ENCODE measurements at regions not wholly inside any gene's neighbourhood (a gene's known extent, or its start where the extent isn't known, plus 50 kb on each side); places are given as distances from the start of the nearest gene placed in this dataset.

DNA sequence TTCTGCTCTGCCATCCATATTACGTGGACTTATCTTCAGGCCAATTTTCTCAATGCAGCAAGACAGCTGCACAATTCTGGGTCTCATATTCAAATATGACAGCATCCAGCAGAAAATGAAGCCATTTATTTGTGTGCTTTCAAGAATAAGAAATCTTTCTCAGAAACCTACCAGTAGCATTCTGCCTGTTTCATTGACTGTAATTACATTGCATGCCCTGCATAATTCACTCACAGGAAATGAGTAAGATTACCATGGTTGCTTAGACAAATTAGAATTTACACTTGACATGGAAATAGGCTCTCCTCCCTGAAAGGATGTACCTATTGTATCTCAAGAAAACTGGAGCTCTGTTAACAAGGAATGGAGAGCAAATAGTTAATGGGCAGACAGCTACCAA, 346.6 kb upstream of the DCBLD2 start:
- Mint-ChIP-seq H3K27me3 (no peaks in the 10 kb centered on the region), H3K36me3 (ENCODE audit: low read depth) (no peaks in the 10 kb centered on the region), H3K4me3 (no peak overlapping the region), H3K27ac (no peak overlapping the region), H3K4me1 (no peaks in the 10 kb centered on the region), H3K9me3 (peaks cover under 1% of the 10 kb centered on the region)
- CTCF ChIA-PET, result no interaction called here
- POLR2A ChIA-PET, result no interaction called here
- DNase-seq, result no peak

DNA sequence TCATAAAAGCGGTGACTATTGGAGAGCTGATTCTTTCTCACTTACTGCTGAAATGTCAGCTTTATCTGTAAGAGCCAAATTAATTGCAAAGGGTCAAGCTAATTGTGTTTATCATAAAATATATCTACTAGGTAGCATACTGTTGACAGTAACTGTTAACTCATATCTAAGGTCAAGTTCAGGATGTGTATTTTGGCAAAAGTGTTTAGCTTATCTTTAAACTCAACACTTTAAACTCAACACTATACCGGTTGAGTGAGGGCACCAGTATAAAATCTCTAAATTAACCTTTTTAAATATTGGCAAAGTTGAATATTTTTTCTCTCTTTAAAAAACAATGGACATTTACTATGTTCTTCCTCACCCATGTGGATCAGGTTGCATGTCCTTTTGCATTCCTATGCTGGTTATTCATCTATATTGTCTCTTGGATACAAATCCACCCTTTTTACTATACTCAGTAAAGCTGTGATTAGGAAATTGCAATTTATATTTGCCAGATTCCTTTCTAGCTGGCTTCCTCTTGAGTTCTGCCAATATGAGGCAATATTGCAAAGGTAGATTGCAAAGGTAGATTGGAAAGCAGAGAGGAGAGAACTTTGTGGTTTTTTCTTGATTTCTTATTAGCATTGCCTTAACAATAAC, 344.6 kb upstream of the DCBLD2 start:
- Mint-ChIP-seq H3K36me3 (ENCODE audit: low read depth) (no peaks in the 10 kb centered on the region), H3K4me3 (no peak overlapping the region), H3K9me3 (peaks cover 2% of the 10 kb centered on the region), H3K27me3 (no peaks in the 10 kb centered on the region), H3K4me1 (no peaks in the 10 kb centered on the region), H3K27ac (no peak overlapping the region)
- ChIA-PET POLR2A (no interaction called here), CTCF (no interaction called here)
- DNase-seq, result no peak

DNA sequence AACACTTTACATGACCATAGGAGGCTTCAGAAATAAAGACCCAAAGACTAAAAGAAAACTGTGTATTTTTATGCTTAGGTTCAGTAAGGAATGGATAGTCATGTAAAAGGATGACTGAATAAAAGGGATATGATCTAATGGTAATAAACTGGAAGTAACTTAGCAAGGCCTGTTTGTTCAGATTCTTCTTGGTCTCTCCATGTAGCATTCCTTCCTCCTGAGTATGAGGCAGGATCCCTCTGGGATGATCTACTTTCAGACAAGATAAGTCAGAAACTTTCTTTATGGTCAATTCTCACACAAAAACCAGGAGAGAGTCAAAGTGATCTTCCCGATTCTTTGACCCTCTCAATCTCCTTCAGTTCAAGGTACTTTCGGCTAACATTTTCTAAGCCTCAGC, 340.8 kb upstream of the DCBLD2 start:
- no peaks in the 10 kb centered on the region for H3K36me3 Mint-ChIP-seq (ENCODE audit: low read depth)
- no peak for DNase-seq
- H3K27me3 Mint-ChIP-seq, result no peaks in the 10 kb centered on the region
- no peaks in the 10 kb centered on the region for H3K4me1 Mint-ChIP-seq
- no peak overlapping the region for H3K4me3 Mint-ChIP-seq
- H3K27ac Mint-ChIP-seq, result no peak overlapping the region
- CTCF ChIA-PET, result no interaction called here
- peaks cover 2% of the 10 kb centered on the region for H3K9me3 Mint-ChIP-seq
- POLR2A ChIA-PET, result no interaction called here

- Mint-ChIP-seq H3K4me1 (no peaks in the 10 kb centered on the region), H3K27ac (no peak overlapping the region), H3K9me3 (peaks cover 5% of the 10 kb centered on the region), H3K27me3 (no peaks in the 10 kb centered on the region), H3K4me3 (no peak overlapping the region), H3K36me3 (ENCODE audit: low read depth) (no peaks in the 10 kb centered on the region)
- CTCF ChIA-PET, result no interaction called here
- POLR2A ChIA-PET, result no interaction called here
- DNase-seq, result no peak
Measured at GRCh38 chr3:99240700-99241099, 339.2 kb upstream of the DCBLD2 start.

DNA sequence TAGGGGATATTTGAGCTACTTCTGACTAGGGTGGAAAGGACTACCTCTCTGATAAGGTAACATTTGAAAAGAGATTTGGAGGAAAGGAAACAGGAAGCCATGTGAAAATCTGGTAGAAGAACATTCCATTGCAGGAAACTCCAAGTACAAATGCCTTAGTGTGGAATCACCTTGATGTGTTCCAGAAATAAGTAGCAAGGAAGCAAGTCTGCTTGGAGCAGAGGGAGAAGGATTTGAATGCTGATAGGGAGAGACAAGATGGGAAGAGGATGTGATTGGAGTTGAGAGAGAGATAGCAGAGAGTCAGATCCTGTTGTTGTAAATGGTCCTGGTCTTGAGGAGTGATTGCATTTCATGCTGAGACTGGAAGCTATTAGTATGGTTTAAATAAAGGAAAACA, 335.1 kb upstream of the DCBLD2 start:
- Mint-ChIP-seq H3K36me3 (ENCODE audit: low read depth) (no peaks in the 10 kb centered on the region), H3K9me3 (peaks cover 3% of the 10 kb centered on the region), H3K4me3 (no peak overlapping the region), H3K27ac (no peak overlapping the region), H3K4me1 (no peaks in the 10 kb centered on the region), H3K27me3 (no peaks in the 10 kb centered on the region)
- DNase-seq, result no peak
- ChIA-PET CTCF (no interaction called here), POLR2A (no interaction called here)

DNA sequence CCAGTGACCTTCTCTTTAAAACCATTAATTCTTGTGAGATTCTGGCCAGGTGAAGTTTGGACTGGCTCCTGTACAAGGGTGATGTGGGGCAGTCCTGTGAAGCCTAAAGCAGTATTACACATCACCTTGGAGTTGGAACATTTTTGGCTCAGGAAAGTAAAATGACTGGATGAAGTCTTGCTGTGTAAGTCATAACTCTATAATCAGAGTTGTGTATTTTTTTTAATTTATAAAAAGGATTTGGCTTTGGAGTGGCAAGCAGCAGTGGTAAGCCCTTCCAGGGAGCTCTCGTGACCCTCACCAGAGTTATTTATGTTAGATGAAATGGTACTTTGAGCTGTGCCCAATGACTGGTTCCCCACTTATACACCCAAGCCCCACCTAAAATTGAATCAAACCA, 331.2 kb upstream of the DCBLD2 start:
- H3K4me1 Mint-ChIP-seq, result no peaks in the 10 kb centered on the region
- no peaks in the 10 kb centered on the region for H3K36me3 Mint-ChIP-seq (ENCODE audit: low read depth)
- POLR2A ChIA-PET, result no interaction called here
- CTCF ChIA-PET, result no interaction called here
- no peak overlapping the region for H3K27ac Mint-ChIP-seq
- H3K27me3 Mint-ChIP-seq, result no peaks in the 10 kb centered on the region
- no peak overlapping the region for H3K4me3 Mint-ChIP-seq
- DNase-seq, result no peak
- peaks cover 3% of the 10 kb centered on the region for H3K9me3 Mint-ChIP-seq

DNA sequence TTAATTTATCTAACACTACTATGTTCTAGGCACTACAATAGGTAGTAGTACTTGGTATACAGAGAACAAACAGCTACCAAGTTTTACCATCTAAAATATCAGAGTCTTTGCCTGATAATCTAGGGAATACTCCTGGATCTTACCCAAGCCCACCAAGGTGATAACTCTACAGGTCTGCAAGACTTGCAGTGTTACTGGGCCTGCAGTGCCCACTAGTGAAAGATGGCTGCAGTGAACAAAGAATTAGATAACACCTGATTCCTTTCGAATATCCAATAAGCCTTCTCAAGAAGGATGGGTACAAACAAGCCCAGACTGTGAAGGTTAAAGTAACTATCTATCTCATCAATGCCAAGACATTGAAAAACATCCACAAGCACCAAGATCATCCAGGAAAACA, 317.0 kb upstream of the DCBLD2 start:
- H3K9me3 Mint-ChIP-seq, result no peaks in the 10 kb centered on the region
- CTCF ChIA-PET, result no interaction called here
- no peak overlapping the region for H3K4me3 Mint-ChIP-seq
- H3K36me3 Mint-ChIP-seq (ENCODE audit: low read depth), result no peaks in the 10 kb centered on the region
- no peaks in the 10 kb centered on the region for H3K4me1 Mint-ChIP-seq
- H3K27ac Mint-ChIP-seq, result no peak overlapping the region
- POLR2A ChIA-PET, result no interaction called here
- DNase-seq, result no peak
- H3K27me3 Mint-ChIP-seq, result no peaks in the 10 kb centered on the region

DNA sequence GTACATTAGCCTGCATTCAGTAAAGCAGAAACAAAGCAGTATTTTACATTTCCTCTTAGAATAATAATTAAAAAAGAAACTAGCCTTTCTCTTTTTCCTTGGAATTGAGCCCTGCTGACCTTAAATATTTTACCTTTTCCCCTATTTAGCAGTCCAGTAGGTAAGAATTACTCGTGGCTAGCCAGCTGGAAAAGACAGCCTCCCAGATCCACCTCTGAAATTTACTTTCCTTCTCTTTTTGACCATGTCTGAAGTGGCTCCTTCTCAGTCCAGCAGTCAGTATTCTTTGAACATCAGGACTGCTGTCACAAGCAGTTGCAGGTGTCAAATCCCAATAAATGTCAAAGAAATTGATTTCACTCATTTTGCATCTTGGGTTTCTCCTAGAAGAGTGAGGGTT, 311.5 kb upstream of the DCBLD2 start:
- CTCF ChIA-PET, result interaction anchor here (0.7 kb wide), 1 partner anchor 12 kb away, joined by 3 read pairs; no protein-coding TSS in a partner anchor
- no peak for DNase-seq
- H3K27ac Mint-ChIP-seq, result no peak overlapping the region
- H3K4me1 Mint-ChIP-seq, result no peaks in the 10 kb centered on the region
- H3K36me3 Mint-ChIP-seq (ENCODE audit: low read depth), result no peaks in the 10 kb centered on the region
- no peak overlapping the region for H3K4me3 Mint-ChIP-seq
- H3K9me3 Mint-ChIP-seq, result peaks cover 2% of the 10 kb centered on the region
- POLR2A ChIA-PET, result no interaction called here
- no peaks in the 10 kb centered on the region for H3K27me3 Mint-ChIP-seq

DNA sequence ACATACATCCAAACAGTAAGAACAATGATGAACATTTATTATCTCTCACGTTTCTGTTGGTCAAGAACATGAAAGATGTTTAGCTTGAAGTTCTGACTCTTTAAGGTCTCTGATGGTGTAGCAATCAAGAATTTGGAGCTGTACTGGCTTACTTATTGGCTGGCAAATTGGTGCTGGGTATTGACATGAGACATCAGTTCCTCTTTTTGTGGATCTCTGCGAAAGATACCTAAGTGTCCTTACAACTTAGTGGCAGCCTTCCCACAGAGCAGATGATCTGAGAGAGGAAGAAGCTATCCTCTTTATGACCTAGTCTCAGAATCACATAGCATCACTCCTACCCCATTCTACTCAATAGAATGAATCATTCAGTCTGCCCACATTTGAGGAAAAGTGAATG, 309.8 kb upstream of the DCBLD2 start:
- ChIA-PET CTCF (no interaction called here), POLR2A (no interaction called here)
- no peak overlapping the region for H3K27ac Mint-ChIP-seq
- H3K9me3 Mint-ChIP-seq, result peaks cover 2% of the 10 kb centered on the region
- no peaks in the 10 kb centered on the region for H3K4me1 Mint-ChIP-seq
- no peak for DNase-seq
- no peaks in the 10 kb centered on the region for H3K27me3 Mint-ChIP-seq
- H3K4me3 Mint-ChIP-seq, result no peak overlapping the region
- H3K36me3 Mint-ChIP-seq (ENCODE audit: low read depth), result no peaks in the 10 kb centered on the region

DNA sequence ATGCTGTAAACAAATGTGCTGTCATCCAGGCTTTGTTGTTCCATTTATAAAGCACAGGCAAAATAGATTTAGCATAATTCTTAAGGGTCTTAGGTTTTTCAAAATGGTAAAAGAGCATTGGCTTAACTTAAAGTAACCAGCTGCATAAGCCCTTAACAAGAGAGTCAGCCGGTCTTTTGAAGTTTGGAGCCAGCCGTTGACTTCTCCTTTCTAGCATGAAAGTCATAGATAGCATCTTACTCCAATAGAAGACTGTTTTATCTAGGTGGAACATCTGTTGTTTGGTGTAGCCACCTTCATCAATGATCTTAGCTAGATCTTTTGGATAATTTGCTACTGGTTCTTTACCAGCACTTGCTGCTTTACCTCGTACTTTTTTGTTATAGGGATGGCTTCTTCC, 297.5 kb upstream of the DCBLD2 start:
- no peak for DNase-seq
- CTCF ChIA-PET, result no interaction called here
- H3K4me1 Mint-ChIP-seq, result no peaks in the 10 kb centered on the region
- H3K27me3 Mint-ChIP-seq, result no peaks in the 10 kb centered on the region
- POLR2A ChIA-PET, result no interaction called here
- no peak overlapping the region for H3K4me3 Mint-ChIP-seq
- H3K36me3 Mint-ChIP-seq (ENCODE audit: low read depth), result no peaks in the 10 kb centered on the region
- no peak overlapping the region for H3K27ac Mint-ChIP-seq
- H3K9me3 Mint-ChIP-seq, result no peaks in the 10 kb centered on the region

GRCh38 chr3:99191186-99191585, 289.7 kb upstream of the DCBLD2 start:
- no peak overlapping the region for H3K27ac Mint-ChIP-seq
- POLR2A ChIA-PET, result no interaction called here
- H3K36me3 Mint-ChIP-seq (ENCODE audit: low read depth), result no peaks in the 10 kb centered on the region
- no peaks in the 10 kb centered on the region for H3K9me3 Mint-ChIP-seq
- CTCF ChIA-PET, result no interaction called here
- no peak for DNase-seq
- no peaks in the 10 kb centered on the region for H3K27me3 Mint-ChIP-seq
- H3K4me1 Mint-ChIP-seq, result no peaks in the 10 kb centered on the region
- H3K4me3 Mint-ChIP-seq, result no peak overlapping the region

DNA sequence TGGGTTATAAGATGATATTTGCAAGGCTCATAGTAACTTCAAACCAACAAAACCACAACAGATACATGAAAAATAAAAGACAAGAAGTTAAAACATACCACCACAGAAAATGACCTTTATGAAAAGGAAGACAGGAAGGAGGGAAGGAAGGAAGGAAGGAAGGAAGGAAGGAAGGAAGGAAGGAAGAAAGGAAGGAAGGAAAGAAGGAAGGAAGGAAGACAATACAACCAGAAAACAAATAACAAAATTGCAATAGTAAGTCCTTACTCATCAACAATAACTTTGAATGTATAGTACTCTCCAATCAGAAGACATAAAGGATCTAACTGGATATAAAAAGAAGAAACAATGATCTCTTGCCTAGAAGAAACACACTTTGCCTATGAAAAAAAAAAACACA, 287.4 kb upstream of the DCBLD2 start:
- Mint-ChIP-seq H3K36me3 (ENCODE audit: low read depth) (no peaks in the 10 kb centered on the region), H3K27me3 (no peaks in the 10 kb centered on the region), H3K4me1 (no peaks in the 10 kb centered on the region), H3K9me3 (no peaks in the 10 kb centered on the region), H3K27ac (no peak overlapping the region), H3K4me3 (no peak overlapping the region)
- CTCF ChIA-PET, result no interaction called here
- POLR2A ChIA-PET, result no interaction called here
- DNase-seq, result no peak

DNA sequence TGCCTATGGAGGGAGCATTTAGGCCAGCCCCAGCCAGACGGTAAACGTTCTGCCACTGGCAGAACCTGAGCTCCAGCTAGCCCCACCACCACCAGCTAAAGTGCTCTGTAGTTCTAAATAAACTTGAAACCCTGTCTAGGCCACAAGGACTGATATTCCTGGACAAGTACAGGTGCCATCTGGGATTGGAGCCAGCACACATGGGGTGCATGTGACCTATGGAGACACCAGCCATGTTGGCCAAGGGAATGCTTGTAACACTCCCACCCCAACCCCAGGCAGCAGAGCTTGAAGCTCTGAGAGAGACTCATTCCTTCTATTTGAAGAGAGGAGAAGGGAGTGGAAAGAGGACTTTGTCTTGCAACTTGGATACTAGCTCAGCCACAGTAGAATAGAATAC, 284.5 kb upstream of the DCBLD2 start:
- H3K4me3 Mint-ChIP-seq, result no peak overlapping the region
- no peak for DNase-seq
- H3K27me3 Mint-ChIP-seq, result no peaks in the 10 kb centered on the region
- H3K9me3 Mint-ChIP-seq, result no peaks in the 10 kb centered on the region
- no peaks in the 10 kb centered on the region for H3K36me3 Mint-ChIP-seq (ENCODE audit: low read depth)
- no peaks in the 10 kb centered on the region for H3K4me1 Mint-ChIP-seq
- POLR2A ChIA-PET, result no interaction called here
- no peak overlapping the region for H3K27ac Mint-ChIP-seq
- CTCF ChIA-PET, result no interaction called here

DNA sequence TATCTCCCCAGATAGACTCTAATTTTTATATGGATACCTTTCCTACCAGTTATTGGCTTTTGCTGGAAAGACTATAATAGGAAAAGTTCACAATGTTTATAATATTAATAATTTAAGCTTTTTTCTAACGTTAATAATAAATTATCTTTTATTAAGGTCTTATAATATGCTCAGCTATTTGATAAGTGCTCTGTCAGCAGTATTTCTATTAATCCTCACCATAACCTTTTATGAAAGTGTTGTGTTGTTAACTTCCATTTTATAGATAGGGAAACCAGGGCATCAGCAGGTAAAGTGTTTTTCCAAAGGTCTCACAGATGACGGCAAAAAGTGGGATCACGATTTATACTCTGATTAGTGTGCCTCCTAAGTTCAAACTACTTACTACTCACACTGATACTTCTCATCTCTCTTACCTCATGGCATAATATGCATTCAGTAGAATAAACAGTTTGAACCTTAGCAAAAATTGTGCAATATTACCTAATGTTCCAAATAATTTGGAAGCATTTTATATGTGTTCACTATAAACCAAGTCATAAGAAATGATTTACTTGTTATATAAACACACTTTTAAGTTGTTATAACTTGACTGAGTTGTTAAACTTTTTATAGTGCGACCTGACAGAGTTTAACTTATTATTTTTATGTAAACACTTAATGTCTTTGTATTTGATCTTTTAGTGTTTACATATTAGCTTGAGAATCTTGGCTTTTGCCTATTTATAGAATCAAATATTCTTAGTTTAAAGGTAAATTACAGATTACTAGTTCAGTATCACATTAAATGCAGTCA, 274.9 kb upstream of the DCBLD2 start:
- Mint-ChIP-seq H3K27me3 (no peaks in the 10 kb centered on the region), H3K27ac (no peak overlapping the region), H3K9me3 (peaks cover 3% of the 10 kb centered on the region), H3K36me3 (ENCODE audit: low read depth) (no peaks in the 10 kb centered on the region), H3K4me3 (no peak overlapping the region), H3K4me1 (no peaks in the 10 kb centered on the region)
- ChIA-PET POLR2A (no interaction called here), CTCF (interaction anchor here (0.9 kb wide), 1 partner anchor 10 kb away, joined by 3 read pairs; no protein-coding TSS in a partner anchor)
- no peak for DNase-seq
